ENCODE measurements at regions not wholly inside any gene's neighbourhood (a gene's known extent, or its start where the extent isn't known, plus 50 kb on each side); places are given as distances from the start of the nearest gene placed in this dataset.

- WGBS (ENCODE audit: insufficient coverage), result no CpG with 5 or more reads among the region's 2 CpGs
These were observed 88.2 kb downstream of the LRATD1 start for GRCh38 chr2:14720739-14721138.

DNA sequence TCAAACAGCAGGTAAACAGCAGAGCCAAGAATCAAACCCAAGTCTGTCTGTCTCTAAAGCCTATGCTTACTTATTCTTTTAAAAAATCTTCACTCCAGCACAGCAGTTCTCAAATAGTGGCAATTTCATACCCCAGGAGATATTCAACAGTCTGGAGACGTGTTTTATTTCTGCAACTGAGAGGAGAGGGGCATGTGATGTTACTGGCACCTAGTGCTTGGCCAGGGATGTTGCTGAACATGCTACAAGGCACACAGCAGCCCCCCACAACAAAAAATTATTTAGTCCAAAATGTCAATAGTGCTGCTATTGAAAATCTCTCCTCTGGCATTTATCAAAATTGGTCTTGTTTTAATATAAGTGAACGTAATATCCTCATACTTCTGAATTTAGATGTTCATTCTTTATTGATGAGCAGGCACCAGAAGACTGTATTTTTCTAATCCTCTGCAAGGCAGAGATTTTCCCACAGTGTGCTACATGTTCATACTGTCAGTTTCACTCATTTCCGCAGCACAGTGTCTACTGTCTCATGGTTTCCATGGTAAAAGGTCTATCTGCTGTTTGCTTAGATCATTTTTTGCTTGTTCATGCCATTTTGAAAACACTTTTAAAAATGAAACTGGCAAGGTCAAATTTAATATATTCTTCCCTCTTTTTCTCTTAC lies 90.5 kb downstream of the LRATD1 start:
- intact Hi-C loops (cut with micrococcal nuclease), result no loop called here
- Histone ChIP-seq H3K36me3 (replicated peaks in 1 of 2; ENCODE audit: control insufficient read depth in 1 of 2, insufficient read depth in 2 of 2, low read length in 2 of 2) (no peaks in the 10 kb centered on the region), H4K20me1 (ENCODE audit: insufficient read depth, low read length) (no peaks in the 10 kb centered on the region), H3K9ac (ENCODE audit: insufficient read depth, low read length, poor library complexity, severe bottlenecking) (no peak overlapping the region), H2AFZ (ENCODE audit: insufficient read depth, low read depth, low read length, poor library complexity, severe bottlenecking) (no peak overlapping the region), H3K27me3 (ENCODE audit: control insufficient read depth in 2 of 2, insufficient read depth in 2 of 2, low read length in 2 of 2) (no peaks in the 10 kb centered on the region), H3K9me3 (replicated peaks in 1 of 2; ENCODE audit: control insufficient read depth in 1 of 2, insufficient read depth in 1 of 2, low read length in 2 of 2) (no peaks in the 10 kb centered on the region), H3K27ac (ENCODE audit: low read depth in 1 of 2, low read length in 2 of 2) (no peak overlapping the region), H3K4me1 (ENCODE audit: control insufficient read depth in 1 of 2, insufficient read depth in 2 of 2, low read length in 2 of 2) (no peaks in the 10 kb centered on the region), H3K4me2 (replicated peaks; ENCODE audit: extremely low read depth, low read length, poor library complexity, severe bottlenecking) (no peak overlapping the region), H3K79me2 (ENCODE audit: insufficient read depth, low read length) (no peaks in the 10 kb centered on the region), H3K4me3 (replicated peaks in 1 of 3; ENCODE audit: low read depth in 2 of 3, low read length in 3 of 3) (no peak overlapping the region)
- no peak for TF ChIP-seq CTCF (IDR thresholded peaks at IDR 0.05)
- Mint-ChIP-seq H3K27ac (no peak overlapping the region), H3K36me3 (no peaks in the 10 kb centered on the region), H3K4me1 (no peaks in the 10 kb centered on the region), H3K9me3 (peaks cover 0 to 2% (median 0%) of the 10 kb centered on the region in 7 donors), H3K4me3 (no peak overlapping the region), H3K27me3 (ENCODE audit: low read depth in 3 of 3) (no peaks in the 10 kb centered on the region)
- no peak for DNase-seq
- 100% methylated on average over 1 of the region's 3 CpGs for WGBS (ENCODE audit: insufficient coverage)

More at GRCh38 chr2:14720739-14721138, 88.2 kb downstream of the LRATD1 start:
- H3K4me1 ChIP-seq (ENCODE audit: control insufficient read depth in 1 of 2, insufficient read depth in 2 of 2, low read length in 2 of 2), result no peaks in the 10 kb centered on the region
- TF ChIP-seq CTCF (IDR thresholded peaks at IDR 0.05), result no peak
- H3K9me3 ChIP-seq (replicated peaks in 1 of 2; ENCODE audit: control insufficient read depth in 1 of 2, insufficient read depth in 1 of 2, low read length in 2 of 2), result no peaks in the 10 kb centered on the region
- H4K20me1 ChIP-seq (ENCODE audit: insufficient read depth, low read length), result no peaks in the 10 kb centered on the region
- no peak overlapping the region for H3K27ac ChIP-seq (ENCODE audit: low read depth in 1 of 2, low read length in 2 of 2)
- H2AFZ ChIP-seq (ENCODE audit: insufficient read depth, low read depth, low read length, poor library complexity, severe bottlenecking), result no peak overlapping the region
- DNase-seq, result no peak
- H3K4me1 Mint-ChIP-seq, result no peaks in the 10 kb centered on the region
- H3K27me3 ChIP-seq (ENCODE audit: control insufficient read depth in 2 of 2, insufficient read depth in 2 of 2, low read length in 2 of 2), result no peaks in the 10 kb centered on the region
- H3K4me3 Mint-ChIP-seq, result no peak overlapping the region
- intact Hi-C loops (cut with micrococcal nuclease), result no loop called here
- no peaks in the 10 kb centered on the region for H3K79me2 ChIP-seq (ENCODE audit: insufficient read depth, low read length)
- H3K27me3 Mint-ChIP-seq (ENCODE audit: low read depth in 3 of 3), result no peaks in the 10 kb centered on the region
- H3K9me3 Mint-ChIP-seq, result peaks cover 0 to 4% (median 2%) of the 10 kb centered on the region in 7 donors
- no peaks in the 10 kb centered on the region for H3K36me3 Mint-ChIP-seq
- H3K27ac Mint-ChIP-seq, result no peak overlapping the region
- H3K9ac ChIP-seq (ENCODE audit: insufficient read depth, low read length, poor library complexity, severe bottlenecking), result no peak overlapping the region
- H3K36me3 ChIP-seq (replicated peaks in 1 of 2; ENCODE audit: control insufficient read depth in 1 of 2, insufficient read depth in 2 of 2, low read length in 2 of 2), result no peaks in the 10 kb centered on the region
- no peak overlapping the region for H3K4me2 ChIP-seq (replicated peaks; ENCODE audit: extremely low read depth, low read length, poor library complexity, severe bottlenecking)
- H3K4me3 ChIP-seq (replicated peaks in 1 of 3; ENCODE audit: low read depth in 2 of 3, low read length in 3 of 3), result no peak overlapping the region
